PC-9 (cell line): ENCODE measurements at regions not wholly inside any gene's neighbourhood (a gene's known extent, or its start where the extent isn't known, plus 50 kb on each side); places are given as distances from the start of the nearest gene placed in this dataset.

Experiments
- BruUV-seq: library from RNA; stranded (reverse); fragments of 400-500 nt; replicated peaks from 2 replicates; lab custom pipeline; 2021; lab: Mats Ljungman, UMichigan
- CTCF ChIA-PET: fragments of 300-600 bp; sonication (Branson Sonifier 250); formaldehyde crosslinking; loops from one replicate; lab custom pipeline; 2022; ENCODE audit warnings: antibody characterized with exemption; lab: Charles Lee
- POLR2A ChIA-PET: fragments of 300-600 bp; sonication (Branson Sonifier 250); formaldehyde crosslinking; loops from one replicate; lab custom pipeline; 2022; ENCODE audit warnings: antibody characterized with exemption; ENCODE audit not compliant: unreplicated experiment; lab: Charles Lee
- DNase-seq, 2 experiments: peaks; one replicate each; pipeline versions ENCODE4 v3.0.0 to v3.0.0-alpha.2; 2015 to 2022; ENCODE audit warnings: mixed read lengths in 1 of 2
- H2AFZ ChIP-seq: fragments of 200-600 bp; sonication (generic); 2 replicates; pipeline ENCODE4 v1.8.1; 2017; ENCODE audit warnings: antibody characterized with exemption
- H3F3A ChIP-seq: fragments of 200-600 bp; sonication (generic); 2 replicates; pipeline ENCODE4 v1.8.1; 2017; ENCODE audit warnings: antibody characterized with exemption, mild to moderate bottlenecking, low read depth; ENCODE audit not compliant: insufficient read depth
- H3K27ac ChIP-seq: fragments of 200-600 bp; sonication (generic); 2 replicates; pipeline ENCODE4 v1.6.1; 2016; ENCODE audit warnings: mixed run types
- H3K27me3 ChIP-seq: fragments of 200-600 bp; sonication (generic); 2 replicates; pipeline ENCODE4 v1.6.1; 2016; ENCODE audit warnings: low read depth, mixed run types; ENCODE audit not compliant: insufficient read depth
- H3K36me3 ChIP-seq: fragments of 200-600 bp; sonication (generic); 2 replicates; pipeline ENCODE4 v1.6.1; 2016; ENCODE audit warnings: low read depth, mixed run types
- H3K4me1 ChIP-seq: fragments of 200-600 bp; sonication (generic); replicated peaks from 2 replicates; pipeline ENCODE4 v1.6.1; 2016; ENCODE audit warnings: mixed run types; ENCODE audit not compliant: insufficient read depth
- H3K4me2 ChIP-seq: fragments of 200-600 bp; sonication (generic); 2 replicates; pipeline ENCODE4 v1.6.1; 2017; ENCODE audit warnings: mixed run types
- H3K4me3 ChIP-seq: fragments of 200-600 bp; sonication (generic); 2 replicates; pipeline ENCODE4 v1.6.1; 2016; ENCODE audit warnings: mixed run types
- H3K79me2 ChIP-seq: fragments of 200-600 bp; sonication (generic); 2 replicates; pipeline ENCODE4 v1.6.1; 2017; ENCODE audit warnings: low read depth, mixed run types
- H3K9me2 ChIP-seq: fragments of 200-600 bp; sonication (generic); 2 replicates; pipeline ENCODE4 v1.8.1; 2017; ENCODE audit warnings: mild to moderate bottlenecking; ENCODE audit not compliant: insufficient read depth
- H3K9me3 ChIP-seq: fragments of 200-600 bp; sonication (generic); 2 replicates; pipeline ENCODE4 v1.8.1; 2016; ENCODE audit warnings: low read depth; ENCODE audit not compliant: insufficient read depth
- H4K20me1 ChIP-seq: fragments of 200-600 bp; sonication (generic); 2 replicates; pipeline ENCODE4 v1.8.1; 2017; ENCODE audit not compliant: insufficient read depth
- EZH2 ChIP-seq: fragments of 200-600 bp; sonication (generic); IDR thresholded peaks from 2 replicates; pipeline ENCODE4 v1.8.0; 2017; ENCODE audit warnings: antibody characterized with exemption, low read depth
- intact Hi-C: fragments of 100-400 bp; cut with micrococcal nuclease; formaldehyde crosslinking; loops from one replicate; pipeline ENCODE4 v1.10.0; 2022; ENCODE audit not compliant: unreplicated experiment
- TF ChIP-seq, protein P1 (sequence below): fragments of 200-600 bp; sonication (generic); conservative IDR thresholded peaks from 2 replicates; pipeline ENCODE4 v1.6.1; 2017; ENCODE audit warnings: mixed run types, antibody characterized with exemption, mild to moderate bottlenecking, moderate library complexity

DNA sequence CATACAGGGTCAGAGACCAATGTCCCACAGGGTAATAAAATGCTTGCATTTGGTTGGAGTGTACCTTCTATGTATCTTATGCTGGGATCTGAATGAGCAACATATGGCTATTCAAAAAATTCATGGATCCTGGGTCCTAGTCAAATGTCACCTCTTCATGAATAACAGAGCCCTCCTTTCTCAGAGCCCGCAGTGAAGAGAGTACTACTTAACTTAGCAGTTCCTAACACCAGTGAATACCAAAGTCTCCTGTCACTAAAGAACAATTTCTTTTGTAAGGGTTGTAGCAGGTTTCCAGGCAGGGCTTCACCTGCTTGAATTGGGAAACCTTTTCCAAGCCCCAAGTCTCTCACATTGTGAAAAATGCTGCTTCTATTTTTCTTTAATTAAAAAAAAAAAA lies 483.0 kb upstream of the DEPDC1 start:
- H3K27me3 ChIP-seq = no peaks in the 10 kb centered on the region
- no peaks in the 10 kb centered on the region for H3K79me2 ChIP-seq
- H3K4me3 ChIP-seq = no peak overlapping the region
- intact Hi-C loops = loop anchor here (10.0 kb wide), 1 partner anchor 865 kb away; no protein-coding TSS in a partner anchor
- H3K36me3 ChIP-seq = no peaks in the 10 kb centered on the region
- H3K4me1 ChIP-seq = no peaks in the 10 kb centered on the region
- peak in 1 of 2 experiments; percentile 22 for DNase-seq
- no peak overlapping the region for H3K27ac ChIP-seq
- no peaks in the 10 kb centered on the region for H3K9me2 ChIP-seq
- CTCF ChIA-PET = no interaction called here
- no peaks in the 10 kb centered on the region for H4K20me1 ChIP-seq
- no peak overlapping the region for H2AFZ ChIP-seq
- POLR2A ChIA-PET = no interaction called here
- H3K9me3 ChIP-seq = no peaks in the 10 kb centered on the region
- H3F3A ChIP-seq = no peaks in the 10 kb centered on the region
- TF ChIP-seq EZH2 = no peak
- TF ChIP-seq, protein P1, sequence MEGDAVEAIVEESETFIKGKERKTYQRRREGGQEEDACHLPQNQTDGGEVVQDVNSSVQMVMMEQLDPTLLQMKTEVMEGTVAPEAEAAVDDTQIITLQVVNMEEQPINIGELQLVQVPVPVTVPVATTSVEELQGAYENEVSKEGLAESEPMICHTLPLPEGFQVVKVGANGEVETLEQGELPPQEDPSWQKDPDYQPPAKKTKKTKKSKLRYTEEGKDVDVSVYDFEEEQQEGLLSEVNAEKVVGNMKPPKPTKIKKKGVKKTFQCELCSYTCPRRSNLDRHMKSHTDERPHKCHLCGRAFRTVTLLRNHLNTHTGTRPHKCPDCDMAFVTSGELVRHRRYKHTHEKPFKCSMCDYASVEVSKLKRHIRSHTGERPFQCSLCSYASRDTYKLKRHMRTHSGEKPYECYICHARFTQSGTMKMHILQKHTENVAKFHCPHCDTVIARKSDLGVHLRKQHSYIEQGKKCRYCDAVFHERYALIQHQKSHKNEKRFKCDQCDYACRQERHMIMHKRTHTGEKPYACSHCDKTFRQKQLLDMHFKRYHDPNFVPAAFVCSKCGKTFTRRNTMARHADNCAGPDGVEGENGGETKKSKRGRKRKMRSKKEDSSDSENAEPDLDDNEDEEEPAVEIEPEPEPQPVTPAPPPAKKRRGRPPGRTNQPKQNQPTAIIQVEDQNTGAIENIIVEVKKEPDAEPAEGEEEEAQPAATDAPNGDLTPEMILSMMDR = no peak
- H3K4me2 ChIP-seq = no peak overlapping the region
- no TSS peak for BruUV-seq

DNA sequence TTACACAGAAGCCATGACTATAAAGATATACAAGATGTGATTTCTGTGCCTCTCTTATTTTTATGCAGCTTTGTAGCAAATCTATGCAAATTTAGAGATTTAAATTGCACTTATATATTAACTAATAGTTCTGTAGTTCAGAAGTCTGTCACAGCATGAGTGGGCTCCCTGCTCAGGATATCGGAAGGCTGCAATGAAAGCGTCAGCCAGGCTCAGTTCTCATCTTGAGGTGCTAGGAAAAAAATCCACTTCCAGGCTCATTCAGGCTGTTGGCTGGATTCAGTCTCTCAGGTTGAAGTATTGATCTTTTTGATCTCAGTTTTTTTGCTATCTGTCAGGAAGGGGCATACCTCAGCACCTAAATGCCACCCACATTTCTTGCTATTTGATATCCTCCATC lies 487.4 kb upstream of the DEPDC1 start:
- no peaks in the 10 kb centered on the region for H3K9me3 ChIP-seq
- no peaks in the 10 kb centered on the region for H3K27me3 ChIP-seq
- POLR2A ChIA-PET = no interaction called here
- no peak overlapping the region for H3K4me2 ChIP-seq
- no peaks in the 10 kb centered on the region for H3K4me1 ChIP-seq
- no peaks in the 10 kb centered on the region for H3K36me3 ChIP-seq
- intact Hi-C loops = no loop called here
- H3F3A ChIP-seq = no peaks in the 10 kb centered on the region
- no TSS peak for BruUV-seq
- TF ChIP-seq EZH2 = no peak
- TF ChIP-seq, protein P1 = no peak
- DNase-seq = no peak
- no peaks in the 10 kb centered on the region for H3K79me2 ChIP-seq
- H4K20me1 ChIP-seq = no peaks in the 10 kb centered on the region
- CTCF ChIA-PET = no interaction called here
- H3K9me2 ChIP-seq = no peaks in the 10 kb centered on the region
- no peak overlapping the region for H3K27ac ChIP-seq
- no peak overlapping the region for H2AFZ ChIP-seq
- no peak overlapping the region for H3K4me3 ChIP-seq

DNA sequence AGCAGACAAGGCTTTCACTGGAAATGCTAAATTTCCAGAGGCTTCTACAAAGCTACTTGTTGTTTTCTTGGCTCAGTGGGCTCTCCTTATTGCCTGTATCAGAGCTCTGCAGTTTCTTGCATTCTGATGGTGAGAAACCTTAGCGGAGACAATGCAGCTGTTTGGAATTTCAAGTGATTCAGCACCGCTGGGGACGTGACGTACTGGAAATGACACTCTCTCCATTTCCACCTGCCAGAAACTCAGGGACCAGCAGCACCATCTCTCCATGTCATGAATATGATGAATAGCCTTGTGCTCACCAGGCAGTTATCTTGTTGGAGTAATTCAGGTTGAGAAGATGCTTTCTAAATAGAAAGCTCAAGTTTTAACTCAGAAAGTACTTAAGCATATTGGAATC lies 497.2 kb upstream of the DEPDC1 start:
- POLR2A ChIA-PET = no interaction called here
- H3K4me2 ChIP-seq = no peak overlapping the region
- no TSS peak for BruUV-seq
- TF ChIP-seq, protein P1 = no peak
- no peak for TF ChIP-seq EZH2
- H3K9me3 ChIP-seq = no peaks in the 10 kb centered on the region
- intact Hi-C loops = no loop called here
- no peaks in the 10 kb centered on the region for H3K27me3 ChIP-seq
- H3K9me2 ChIP-seq = no peaks in the 10 kb centered on the region
- no peaks in the 10 kb centered on the region for H3K36me3 ChIP-seq
- H3K4me1 ChIP-seq = no peaks in the 10 kb centered on the region
- no peaks in the 10 kb centered on the region for H4K20me1 ChIP-seq
- CTCF ChIA-PET = interaction anchor here (0.6 kb wide), 1 partner anchor 16 kb away, joined by 8 read pairs; no protein-coding TSS in a partner anchor
- DNase-seq = no peak
- no peak overlapping the region for H2AFZ ChIP-seq
- H3F3A ChIP-seq = no peaks in the 10 kb centered on the region
- H3K27ac ChIP-seq = no peak overlapping the region
- no peak overlapping the region for H3K4me3 ChIP-seq
- no peaks in the 10 kb centered on the region for H3K79me2 ChIP-seq
